Liver (tissue), 8 donors: ENCODE measurements at regions not wholly inside any gene's neighbourhood (a gene's known extent, or its start where the extent isn't known, plus 50 kb on each side); places are given as distances from the start of the nearest gene placed in this dataset.

Experiments
- DNase-seq: peaks from one replicate; pipeline ENCODE4 v3.0.0-alpha.2; 2017; ENCODE audit warnings: low spot score
- H3K27ac ChIP-seq, 2 donors: one replicate each; pipeline ENCODE4 v1.7.0; 2013; ENCODE audit warnings: inconsistent platforms in 2 of 2, low read length in 2 of 2, control low read depth in 1 of 2, low read depth in 1 of 2, mild to moderate bottlenecking in 1 of 2
- H3K27me3 ChIP-seq, 4 donors: one replicate each; pipeline versions ENCODE4 v1.6.1 to v1.7.0; 2013; ENCODE audit warnings: low read length in 3 of 4, inconsistent platforms in 1 of 4, mild to moderate bottlenecking in 1 of 4, moderate library complexity in 1 of 4; ENCODE audit not compliant: control insufficient read depth in 4 of 4, insufficient read depth in 4 of 4
- H3K36me3 ChIP-seq, 4 donors: one replicate each; pipeline versions ENCODE4 v1.6.1 to v1.7.0; 2013; ENCODE audit warnings: low read length in 3 of 4, mild to moderate bottlenecking in 3 of 4, low read depth in 1 of 4, moderate library complexity in 1 of 4; ENCODE audit not compliant: control insufficient read depth in 4 of 4, insufficient read depth in 3 of 4
- H3K4me1 ChIP-seq, 4 donors: one replicate each; pipeline versions ENCODE4 v1.6.1 to v1.7.0; 2013; ENCODE audit warnings: low read length in 3 of 4, mild to moderate bottlenecking in 3 of 4, moderate library complexity in 1 of 4; ENCODE audit not compliant: control insufficient read depth in 4 of 4, insufficient read depth in 4 of 4
- H3K4me3 ChIP-seq, 3 donors: one replicate each; pipeline versions ENCODE4 v1.6.1 to v1.7.0; 2013; ENCODE audit warnings: low read length in 3 of 3, control low read depth in 1 of 3, low read depth in 1 of 3, mild to moderate bottlenecking in 1 of 3
- H3K9ac ChIP-seq, 2 donors: one replicate each; pipeline ENCODE4 v1.7.0; 2013; ENCODE audit warnings: low read length in 2 of 2, mild to moderate bottlenecking in 2 of 2, moderate library complexity in 2 of 2, control low read depth in 1 of 2, low read depth in 1 of 2
- H3K9me3 ChIP-seq, 4 donors: one replicate each; pipeline versions ENCODE4 v1.6.1 to v1.7.0; 2013; ENCODE audit warnings: low read length in 3 of 4; ENCODE audit not compliant: control insufficient read depth in 4 of 4
- EGR1 ChIP-seq, 2 donors: IDR thresholded peaks; 2 replicates each; pipeline ENCODE4 v1.6.1; 2016 to 2018; ENCODE audit warnings: antibody characterized with exemption in 2 of 2, low read depth in 2 of 2
- FOXA1 ChIP-seq: IDR thresholded peaks from 2 replicates; pipeline ENCODE4 v1.6.1; 2016; ENCODE audit warnings: antibody characterized with exemption
- FOXA2 ChIP-seq: IDR thresholded peaks from 2 replicates; pipeline ENCODE4 v1.6.1; 2016; ENCODE audit warnings: antibody characterized with exemption
- GABPA ChIP-seq, 2 donors: IDR thresholded peaks in 1 of 2; conservative IDR thresholded peaks in 1 of 2; 2 replicates each; pipeline ENCODE4 v1.6.1; 2016; ENCODE audit warnings: antibody characterized with exemption in 2 of 2, mild to moderate bottlenecking in 1 of 2, moderate library complexity in 1 of 2
- HNF4A ChIP-seq, 2 donors: conservative IDR thresholded peaks; 2 replicates each; pipeline ENCODE4 v1.6.1; 2016; ENCODE audit warnings: antibody characterized with exemption in 2 of 2, mild to moderate bottlenecking in 2 of 2
- HNF4G ChIP-seq: IDR thresholded peaks from 2 replicates; pipeline ENCODE4 v1.6.1; 2016; ENCODE audit warnings: antibody characterized with exemption
- JUND ChIP-seq, 2 donors: IDR thresholded peaks; 2 replicates each; pipeline ENCODE4 v1.6.1; 2016; ENCODE audit warnings: antibody characterized with exemption in 2 of 2
- NR2F2 ChIP-seq: IDR thresholded peaks from 2 replicates; pipeline ENCODE4 v1.6.1; 2016; ENCODE audit warnings: antibody characterized with exemption
- RAD21 ChIP-seq, 2 donors: IDR thresholded peaks; 2 replicates each; pipeline ENCODE4 v1.6.1; 2016; ENCODE audit warnings: antibody characterized with exemption in 2 of 2, mild to moderate bottlenecking in 2 of 2
- REST ChIP-seq: IDR thresholded peaks from 2 replicates; pipeline ENCODE4 v1.6.1; 2016; ENCODE audit warnings: antibody characterized with exemption, mild to moderate bottlenecking
- RXRA ChIP-seq, 2 donors: IDR thresholded peaks; 2 replicates each; pipeline ENCODE4 v1.6.1; 2017 to 2018; ENCODE audit warnings: antibody characterized with exemption in 2 of 2, mild to moderate bottlenecking in 1 of 2
- SP1 ChIP-seq: IDR thresholded peaks from 2 replicates; pipeline ENCODE4 v1.6.1; 2018; ENCODE audit warnings: antibody characterized with exemption, mild to moderate bottlenecking
- TAF1 ChIP-seq: conservative IDR thresholded peaks from 2 replicates; pipeline ENCODE4 v1.6.1; 2016; ENCODE audit warnings: antibody characterized with exemption, mild to moderate bottlenecking
- YY1 ChIP-seq: IDR thresholded peaks from 2 replicates; pipeline ENCODE4 v1.6.1; 2016; ENCODE audit warnings: antibody characterized with exemption, mild to moderate bottlenecking
- ZBTB33 ChIP-seq: IDR thresholded peaks from 2 replicates; pipeline ENCODE4 v1.6.1; 2016; ENCODE audit warnings: antibody characterized with exemption
- WGBS: extraction: QIAGEN DNeasy Blood & Tissue Kit; methylation state at CpG from one replicate; pipeline ENCODE4 v1.1.7; 2013; 5-methylcytosine and 5-hydroxymethylcytosine counted together
- TF ChIP-seq, protein P1 (sequence below): fragments of 150-350 bp; IDR thresholded peaks from 2 replicates; pipeline ENCODE4 v1.5.1; 2017; ENCODE audit warnings: improper control_type of control experiment, low read depth, low read length; ENCODE audit not compliant: missing input control
- TF ChIP-seq, protein P2 (sequence below): IDR thresholded peaks from 2 replicates; pipeline ENCODE4 v1.6.1; 2016; ENCODE audit warnings: antibody characterized with exemption
- TF ChIP-seq, protein P3 (sequence below): IDR thresholded peaks from 2 replicates; pipeline ENCODE4 v1.6.1; 2016; ENCODE audit warnings: antibody characterized with exemption
- donor health status: healthy.
- donor health status: healthy.
- donor health status: healthy.
- donor health status: healthy.
- donor health status: healthy.

GRCh38 chr4:161183729-161184128 lies 980.1 kb downstream of the FSTL5 start:
- H3K4me3 ChIP-seq: no peak overlapping the region
- H3K27ac ChIP-seq: no peak overlapping the region
- H3K9ac ChIP-seq: no peak overlapping the region
- 38% methylated on average over 3 of the region's 3 CpGs for WGBS
- H3K4me1 ChIP-seq: peaks cover 0 to 31% (median 20%) of the 10 kb centered on the region in 4 donors
- no peaks in the 10 kb centered on the region for H3K36me3 ChIP-seq
- H3K27me3 ChIP-seq: no peaks in the 10 kb centered on the region
- H3K9me3 ChIP-seq: no peaks in the 10 kb centered on the region
- DNase-seq: no peak
- no peak for TF ChIP-seq EGR1 (IDR thresholded peaks at IDR 0.05; ENCODE audit: low read depth in 2 of 2)
- TF ChIP-seq NR2F2: no peak
- peak; percentile 13 for TF ChIP-seq YY1

DNA sequence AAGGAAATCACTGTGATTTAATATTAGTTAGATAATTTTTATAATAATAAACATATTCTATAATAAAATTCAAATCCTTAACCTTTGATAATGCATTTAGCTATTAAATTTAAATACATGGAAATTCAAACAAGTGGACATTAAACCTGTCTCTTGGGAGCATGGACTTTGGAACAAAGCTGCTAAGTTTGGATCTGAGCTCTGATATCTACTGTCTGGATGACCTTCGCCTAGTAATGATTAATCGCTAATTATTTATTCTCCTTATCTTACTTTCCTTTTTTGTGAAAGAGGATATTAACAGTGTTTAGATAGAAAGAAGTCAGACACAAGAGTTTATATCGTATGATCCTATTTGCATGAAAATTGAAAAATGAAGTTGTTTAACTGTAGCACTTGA lies 980.9 kb downstream of the FSTL5 start:
- Histone ChIP-seq H3K4me3 (no peak overlapping the region), H3K4me1 (peaks cover 0 to 31% (median 17%) of the 10 kb centered on the region in 4 donors), H3K9me3 (no peaks in the 10 kb centered on the region), H3K36me3 (no peaks in the 10 kb centered on the region), H3K27ac (no peak overlapping the region), H3K27me3 (no peaks in the 10 kb centered on the region), H3K9ac (no peak overlapping the region)
- TF ChIP-seq FOXA1 (no peak), EGR1 (IDR thresholded peaks at IDR 0.05; ENCODE audit: low read depth in 2 of 2) (no peak), ZBTB33 (peak; percentile 51), FOXA2 (no peak), TAF1 (no peak), YY1 (peak; percentile 44), SP1 (peak; percentile 90), REST (peak; percentile 52), HNF4G (peak; percentile 99), JUND (IDR thresholded peaks at IDR 0.05) (peak; percentile 68 to 80), NR2F2 (no peak), GABPA (IDR thresholded peaks at IDR 0.05 in 1 of 2, conservative IDR thresholded peaks at IDR 0.05 in 1 of 2) (peak in 1 of 2 donors; percentile 4), RAD21 (IDR thresholded peaks at IDR 0.05) (peak; percentile 50 to 63), HNF4A (conservative IDR thresholded peaks at IDR 0.05) (peak; percentile 99 to 100), RXRA (IDR thresholded peaks at IDR 0.05) (peak; percentile 75 to 80)
- TF ChIP-seq, protein P1, sequence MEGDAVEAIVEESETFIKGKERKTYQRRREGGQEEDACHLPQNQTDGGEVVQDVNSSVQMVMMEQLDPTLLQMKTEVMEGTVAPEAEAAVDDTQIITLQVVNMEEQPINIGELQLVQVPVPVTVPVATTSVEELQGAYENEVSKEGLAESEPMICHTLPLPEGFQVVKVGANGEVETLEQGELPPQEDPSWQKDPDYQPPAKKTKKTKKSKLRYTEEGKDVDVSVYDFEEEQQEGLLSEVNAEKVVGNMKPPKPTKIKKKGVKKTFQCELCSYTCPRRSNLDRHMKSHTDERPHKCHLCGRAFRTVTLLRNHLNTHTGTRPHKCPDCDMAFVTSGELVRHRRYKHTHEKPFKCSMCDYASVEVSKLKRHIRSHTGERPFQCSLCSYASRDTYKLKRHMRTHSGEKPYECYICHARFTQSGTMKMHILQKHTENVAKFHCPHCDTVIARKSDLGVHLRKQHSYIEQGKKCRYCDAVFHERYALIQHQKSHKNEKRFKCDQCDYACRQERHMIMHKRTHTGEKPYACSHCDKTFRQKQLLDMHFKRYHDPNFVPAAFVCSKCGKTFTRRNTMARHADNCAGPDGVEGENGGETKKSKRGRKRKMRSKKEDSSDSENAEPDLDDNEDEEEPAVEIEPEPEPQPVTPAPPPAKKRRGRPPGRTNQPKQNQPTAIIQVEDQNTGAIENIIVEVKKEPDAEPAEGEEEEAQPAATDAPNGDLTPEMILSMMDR: no peak
- TF ChIP-seq, protein P2, sequence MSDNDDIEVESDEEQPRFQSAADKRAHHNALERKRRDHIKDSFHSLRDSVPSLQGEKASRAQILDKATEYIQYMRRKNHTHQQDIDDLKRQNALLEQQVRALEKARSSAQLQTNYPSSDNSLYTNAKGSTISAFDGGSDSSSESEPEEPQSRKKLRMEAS: no peak
- TF ChIP-seq, protein P3, sequence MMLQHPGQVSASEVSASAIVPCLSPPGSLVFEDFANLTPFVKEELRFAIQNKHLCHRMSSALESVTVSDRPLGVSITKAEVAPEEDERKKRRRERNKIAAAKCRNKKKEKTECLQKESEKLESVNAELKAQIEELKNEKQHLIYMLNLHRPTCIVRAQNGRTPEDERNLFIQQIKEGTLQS: peak; percentile 58
- DNase-seq: no peak
- WGBS: 33% methylated on average over 3 of the region's 3 CpGs
